ENCODE measurements at regions not wholly inside any gene's neighbourhood (a gene's known extent, or its start where the extent isn't known, plus 50 kb on each side); places are given as distances from the start of the nearest gene placed in this dataset.

- Histone ChIP-seq H3K4me3 (no peak overlapping the region), H3K27ac (no peak overlapping the region), H3K36me3 (no peaks in the 10 kb centered on the region), H3K4me1 (ENCODE audit: low read depth) (no peaks in the 10 kb centered on the region), H3K9me3 (ENCODE audit: low read depth) (no peaks in the 10 kb centered on the region), H3K27me3 (no peaks in the 10 kb centered on the region)
- no peak for DNase-seq (ENCODE audit: low read depth in 1 of 2, low spot score in 1 of 2)
- TF ChIP-seq CTCF (IDR thresholded peaks at IDR 0.05; ENCODE audit: low read depth, low read length): no peak
Observed at GRCh38 chr9:99561509-99561917, 260.2 kb upstream of the NR4A3 start.

- DNase-seq (ENCODE audit: low read depth in 1 of 2, low spot score in 1 of 2): no peak
- no peak for TF ChIP-seq CTCF (IDR thresholded peaks at IDR 0.05; ENCODE audit: low read depth, low read length)
- Histone ChIP-seq H3K27ac (no peak overlapping the region), H3K4me3 (no peak overlapping the region), H3K27me3 (no peaks in the 10 kb centered on the region), H3K9me3 (ENCODE audit: low read depth) (no peaks in the 10 kb centered on the region), H3K4me1 (ENCODE audit: low read depth) (no peaks in the 10 kb centered on the region), H3K36me3 (no peaks in the 10 kb centered on the region)
Observed at GRCh38 chr9:99561961-99562565, 259.6 kb upstream of the NR4A3 start.

GRCh38 chr9:99563364-99563763 is 258.3 kb upstream of the NR4A3 start:
- H3K27ac ChIP-seq: no peak overlapping the region
- no peak for TF ChIP-seq CTCF (IDR thresholded peaks at IDR 0.05; ENCODE audit: low read depth, low read length)
- H3K4me3 ChIP-seq: no peak overlapping the region
- H3K4me1 ChIP-seq (ENCODE audit: low read depth): no peaks in the 10 kb centered on the region
- H3K36me3 ChIP-seq: no peaks in the 10 kb centered on the region
- no peaks in the 10 kb centered on the region for H3K9me3 ChIP-seq (ENCODE audit: low read depth)
- DNase-seq (ENCODE audit: low read depth in 1 of 2, low spot score in 1 of 2): no peak
- no peaks in the 10 kb centered on the region for H3K27me3 ChIP-seq

GRCh38 chr9:99565203-99565602 is 256.5 kb upstream of the NR4A3 start:
- Histone ChIP-seq H3K9me3 (ENCODE audit: low read depth) (no peaks in the 10 kb centered on the region), H3K36me3 (no peaks in the 10 kb centered on the region), H3K4me1 (ENCODE audit: low read depth) (no peaks in the 10 kb centered on the region), H3K4me3 (no peak overlapping the region), H3K27ac (no peak overlapping the region), H3K27me3 (no peaks in the 10 kb centered on the region)
- no peak for DNase-seq (ENCODE audit: low read depth in 1 of 2, low spot score in 1 of 2)
- TF ChIP-seq CTCF (IDR thresholded peaks at IDR 0.05; ENCODE audit: low read depth, low read length): no peak

GRCh38 chr9:99567436-99567835 is 254.2 kb upstream of the NR4A3 start:
- no peaks in the 10 kb centered on the region for H3K27me3 ChIP-seq
- H3K27ac ChIP-seq: no peak overlapping the region
- no peak for TF ChIP-seq CTCF (IDR thresholded peaks at IDR 0.05; ENCODE audit: low read depth, low read length)
- no peaks in the 10 kb centered on the region for H3K4me1 ChIP-seq (ENCODE audit: low read depth)
- no peaks in the 10 kb centered on the region for H3K9me3 ChIP-seq (ENCODE audit: low read depth)
- no peaks in the 10 kb centered on the region for H3K36me3 ChIP-seq
- H3K4me3 ChIP-seq: no peak overlapping the region
- DNase-seq (ENCODE audit: low read depth in 1 of 2, low spot score in 1 of 2): no peak

GRCh38 chr9:99569840-99570239 is 251.8 kb upstream of the NR4A3 start:
- H3K27me3 ChIP-seq: no peaks in the 10 kb centered on the region
- no peak for TF ChIP-seq CTCF (IDR thresholded peaks at IDR 0.05; ENCODE audit: low read depth, low read length)
- no peaks in the 10 kb centered on the region for H3K36me3 ChIP-seq
- H3K27ac ChIP-seq: no peak overlapping the region
- no peak for DNase-seq (ENCODE audit: low read depth in 1 of 2, low spot score in 1 of 2)
- peaks cover 4% of the 10 kb centered on the region for H3K4me1 ChIP-seq (ENCODE audit: low read depth)
- no peaks in the 10 kb centered on the region for H3K9me3 ChIP-seq (ENCODE audit: low read depth)
- no peak overlapping the region for H3K4me3 ChIP-seq
